Ishikawa (cell line): ENCODE measurements at regions not wholly inside any gene's neighbourhood (a gene's known extent, or its start where the extent isn't known, plus 50 kb on each side); places are given as distances from the start of the nearest gene placed in this dataset.

Experiments used
- CEBPB ChIP-seq: IDR thresholded peaks from 2 replicates; pipeline ENCODE4 v1.6.1; 2012
- CREB1 ChIP-seq: IDR thresholded peaks from 2 replicates; pipeline ENCODE4 v1.6.1; 2012; ENCODE audit warnings: low read depth
- EP300 ChIP-seq: IDR thresholded peaks from 2 replicates; pipeline ENCODE4 v1.6.1; 2012; ENCODE audit warnings: borderline replicate concordance
- FOXM1 ChIP-seq: IDR thresholded peaks from 2 replicates; pipeline ENCODE4 v1.6.1; 2012; ENCODE audit warnings: low read depth, borderline replicate concordance
- MAX ChIP-seq: IDR thresholded peaks from 2 replicates; pipeline ENCODE4 v1.6.1; 2012
- NFIC ChIP-seq: IDR thresholded peaks from 2 replicates; pipeline ENCODE4 v1.6.1; 2012
- RAD21 ChIP-seq: IDR thresholded peaks from 2 replicates; pipeline ENCODE4 v1.6.1; 2012; ENCODE audit warnings: low read depth
- REST ChIP-seq: IDR thresholded peaks from 2 replicates; pipeline ENCODE4 v1.6.1; 2012; ENCODE audit warnings: low read depth, mild to moderate bottlenecking
- TAF1 ChIP-seq: IDR thresholded peaks from 2 replicates; pipeline ENCODE4 v1.6.1; 2012; ENCODE audit warnings: low read depth, mild to moderate bottlenecking
- TCF12 ChIP-seq: IDR thresholded peaks from 2 replicates; pipeline ENCODE4 v1.6.1; 2012; ENCODE audit warnings: low read depth
- TEAD4 ChIP-seq: IDR thresholded peaks from 2 replicates; pipeline ENCODE4 v1.6.1; 2012
- USF1 ChIP-seq: IDR thresholded peaks from 2 replicates; pipeline ENCODE4 v1.6.1; 2012
- YY1 ChIP-seq: IDR thresholded peaks from 2 replicates; pipeline ENCODE4 v1.6.1; 2012; ENCODE audit warnings: low read depth

GRCh38 chr15:34644061-34644460 is 60.6 kb upstream of the GOLGA8B start:
- no peak for TF ChIP-seq TCF12
- TF ChIP-seq RAD21: no peak
- no peak for TF ChIP-seq MAX
- TF ChIP-seq EP300: no peak
- TF ChIP-seq REST: no peak
- no peak for TF ChIP-seq CREB1
- no peak for TF ChIP-seq TAF1
- no peak for TF ChIP-seq CEBPB
- TF ChIP-seq USF1: no peak
- no peak for TF ChIP-seq NFIC
- no peak for TF ChIP-seq YY1
- no peak for TF ChIP-seq TEAD4
- TF ChIP-seq FOXM1: no peak
